ENCODE measurements at regions not wholly inside any gene's neighbourhood (a gene's known extent, or its start where the extent isn't known, plus 50 kb on each side); places are given as distances from the start of the nearest gene placed in this dataset.
"Not testable (repeated sequence)": the region's sequence is repeated elsewhere in the genome, so short reads cannot be mapped to it uniquely, and the experiment has no call there.

- intact Hi-C loops (cut with micrococcal nuclease) = no loop called here
- Histone ChIP-seq H3K4me2 (replicated peaks; ENCODE audit: low read depth, low read length, poor library complexity, severe bottlenecking) (no peak overlapping the region), H3K36me3 (replicated peaks in 1 of 2; ENCODE audit: control extremely low read depth in 1 of 2, control insufficient read depth in 1 of 2, extremely low read depth in 1 of 2, insufficient read depth in 2 of 2, low read length in 1 of 2) (no peaks in the 10 kb centered on the region), H3K9ac (ENCODE audit: low read length) (no peak overlapping the region), H2AFZ (ENCODE audit: insufficient read depth, low read depth, low read length, poor library complexity, severe bottlenecking) (no peak overlapping the region), H3K27ac (ENCODE audit: low read length in 2 of 2) (no peak overlapping the region), H4K20me1 (ENCODE audit: control insufficient read depth, insufficient read depth, low read length, poor library complexity, severe bottlenecking) (no peaks in the 10 kb centered on the region), H3K27me3 (replicated peaks in 1 of 4; ENCODE audit: control extremely low read depth in 1 of 4, control insufficient read depth in 3 of 4, insufficient read depth in 4 of 4, low read length in 3 of 4) (no peaks in the 10 kb centered on the region), H3K9me3 (ENCODE audit: control extremely low read depth in 1 of 3, control insufficient read depth in 2 of 3, insufficient read depth in 1 of 3, low read length in 2 of 3) (peaks cover 0 to 1% (median 0%) of the 10 kb centered on the region in 3 donors), H3K4me1 (ENCODE audit: control insufficient read depth in 2 of 2, insufficient read depth in 2 of 2, low read length in 2 of 2) (no peaks in the 10 kb centered on the region), H3K79me2 (ENCODE audit: control insufficient read depth, insufficient read depth, low read length) (no peaks in the 10 kb centered on the region), H3K4me3 (ENCODE audit: control extremely low read depth in 1 of 5, extremely low read depth in 1 of 5, insufficient read depth in 1 of 5, low read depth in 2 of 5, low read length in 4 of 5) (no peak overlapping the region)
- ATAC-seq (ENCODE audit: low read depth) (no peak), DNase-seq (no peak)
- H3K4me1 Mint-ChIP-seq = no peaks in the 10 kb centered on the region
- ChIA-PET CTCF (no interaction called here), POLR2A (no interaction called here)
- no peak for TF ChIP-seq CTCF (IDR thresholded peaks at IDR 0.05)
- WGBS (ENCODE audit: insufficient coverage) = 81% methylated on average over 3 of the region's 3 CpGs
- H3K4me3 Mint-ChIP-seq = no peak overlapping the region
- no peaks in the 10 kb centered on the region for H3K27me3 Mint-ChIP-seq
- H3K27ac Mint-ChIP-seq = no peak overlapping the region
- no peaks in the 10 kb centered on the region for H3K9me3 Mint-ChIP-seq (ENCODE audit: insufficient read depth)
Observed at GRCh38 chr16:76123966-76124365, 153.2 kb upstream of the CNTNAP4 start.

- Histone ChIP-seq H2AFZ (ENCODE audit: insufficient read depth, low read depth, low read length, poor library complexity, severe bottlenecking) (no peak overlapping the region), H3K9ac (ENCODE audit: low read length) (no peak overlapping the region), H3K9me3 (ENCODE audit: control extremely low read depth in 1 of 3, control insufficient read depth in 2 of 3, insufficient read depth in 1 of 3, low read length in 2 of 3) (peaks cover 0 to 3% (median 1%) of the 10 kb centered on the region in 3 donors), H3K4me2 (replicated peaks; ENCODE audit: low read depth, low read length, poor library complexity, severe bottlenecking) (no peak overlapping the region), H4K20me1 (ENCODE audit: control insufficient read depth, insufficient read depth, low read length, poor library complexity, severe bottlenecking) (no peaks in the 10 kb centered on the region), H3K79me2 (ENCODE audit: control insufficient read depth, insufficient read depth, low read length) (no peaks in the 10 kb centered on the region), H3K27ac (ENCODE audit: low read length in 2 of 2) (no peak overlapping the region), H3K36me3 (replicated peaks in 1 of 2; ENCODE audit: control extremely low read depth in 1 of 2, control insufficient read depth in 1 of 2, extremely low read depth in 1 of 2, insufficient read depth in 2 of 2, low read length in 1 of 2) (no peaks in the 10 kb centered on the region), H3K4me3 (ENCODE audit: control extremely low read depth in 1 of 5, extremely low read depth in 1 of 5, insufficient read depth in 1 of 5, low read depth in 2 of 5, low read length in 4 of 5) (no peak overlapping the region), H3K4me1 (ENCODE audit: control insufficient read depth in 2 of 2, insufficient read depth in 2 of 2, low read length in 2 of 2) (no peaks in the 10 kb centered on the region), H3K27me3 (replicated peaks in 1 of 4; ENCODE audit: control extremely low read depth in 1 of 4, control insufficient read depth in 3 of 4, insufficient read depth in 4 of 4, low read length in 3 of 4) (no peaks in the 10 kb centered on the region)
- ChIA-PET CTCF (no interaction called here), POLR2A (no interaction called here)
- no peak for ATAC-seq (ENCODE audit: low read depth)
- Mint-ChIP-seq H3K4me3 (no peak overlapping the region), H3K27me3 (no peaks in the 10 kb centered on the region), H3K27ac (no peak overlapping the region), H3K4me1 (no peaks in the 10 kb centered on the region), H3K9me3 (ENCODE audit: insufficient read depth) (no peaks in the 10 kb centered on the region)
- no peak for TF ChIP-seq CTCF (IDR thresholded peaks at IDR 0.05)
- no peak for TF ChIP-seq EZH2 (IDR thresholded peaks at IDR 0.05; ENCODE audit: borderline replicate concordance, insufficient read depth, low read depth, low read length, poor library complexity, severe bottlenecking)
- DNase-seq = no peak
- intact Hi-C loops (cut with micrococcal nuclease) = no loop called here
Observed at GRCh38 chr16:76125871-76126270, 151.3 kb upstream of the CNTNAP4 start.

- 66% methylated on average over 3 of the region's 6 CpGs for WGBS (ENCODE audit: insufficient coverage)
- H3K36me3 ChIP-seq (replicated peaks in 1 of 2; ENCODE audit: control extremely low read depth in 1 of 2, control insufficient read depth in 1 of 2, extremely low read depth in 1 of 2, insufficient read depth in 2 of 2, low read length in 1 of 2); H3K4me3 Mint-ChIP-seq; H3K9me3 Mint-ChIP-seq (ENCODE audit: insufficient read depth); H3K9ac ChIP-seq (ENCODE audit: low read length); DNase-seq; CTCF ChIA-PET; intact Hi-C loops (cut with micrococcal nuclease); H2AFZ ChIP-seq (ENCODE audit: insufficient read depth, low read depth, low read length, poor library complexity, severe bottlenecking); H3K4me1 ChIP-seq (ENCODE audit: control insufficient read depth in 2 of 2, insufficient read depth in 2 of 2, low read length in 2 of 2); H3K27ac ChIP-seq (ENCODE audit: low read length in 2 of 2); H3K27me3 ChIP-seq (replicated peaks in 1 of 4; ENCODE audit: control extremely low read depth in 1 of 4, control insufficient read depth in 3 of 4, insufficient read depth in 4 of 4, low read length in 3 of 4); H3K27ac Mint-ChIP-seq; H3K4me1 Mint-ChIP-seq; H3K9me3 ChIP-seq (ENCODE audit: control extremely low read depth in 1 of 3, control insufficient read depth in 2 of 3, insufficient read depth in 1 of 3, low read length in 2 of 3); ATAC-seq (ENCODE audit: low read depth); H3K79me2 ChIP-seq (ENCODE audit: control insufficient read depth, insufficient read depth, low read length); H3K4me2 ChIP-seq (replicated peaks; ENCODE audit: low read depth, low read length, poor library complexity, severe bottlenecking); H3K4me3 ChIP-seq (ENCODE audit: control extremely low read depth in 1 of 5, extremely low read depth in 1 of 5, insufficient read depth in 1 of 5, low read depth in 2 of 5, low read length in 4 of 5); H4K20me1 ChIP-seq (ENCODE audit: control insufficient read depth, insufficient read depth, low read length, poor library complexity, severe bottlenecking); POLR2A ChIA-PET; H3K27me3 Mint-ChIP-seq: not testable (repeated sequence)
Observed at GRCh38 chr16:76138056-76138455, 139.1 kb upstream of the CNTNAP4 start.

Measured in B cell (primary cell).